ENCODE measurements at regions not wholly inside any gene's neighbourhood (a gene's known extent, or its start where the extent isn't known, plus 50 kb on each side); places are given as distances from the start of the nearest gene placed in this dataset.
A peak's percentile ranks its signal among the peaks of the same experiment; 100 is the strongest.
"Not testable (repeated sequence)": the region's sequence is repeated elsewhere in the genome, so short reads cannot be mapped to it uniquely, and the experiment has no call there.

GRCh38 chr9:102405218-102405867 is 589.8 kb upstream of the CYLC2 start:
- DNase-seq (ENCODE audit: low read depth in 3 of 3, low spot score in 2 of 3), result no peak

DNA sequence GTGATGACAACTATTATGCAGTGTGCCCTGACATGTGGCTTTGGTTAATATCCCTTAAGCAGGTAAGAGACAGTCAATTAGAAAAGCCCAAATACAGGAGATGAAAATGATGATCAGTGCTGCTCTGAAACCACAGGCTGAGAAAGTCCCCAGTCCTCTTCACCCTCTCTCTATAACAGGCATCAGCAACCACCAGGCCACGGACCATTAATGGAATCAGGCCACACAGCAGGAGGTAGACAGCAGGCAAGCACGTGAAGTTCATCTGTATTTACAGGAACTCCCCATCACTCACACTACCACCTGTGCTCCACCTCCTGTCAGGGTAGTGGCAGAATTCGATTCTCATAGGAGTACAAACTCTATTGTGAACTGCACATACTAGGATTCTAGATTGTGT is 591.6 kb upstream of the CYLC2 start:
- no peak for DNase-seq (ENCODE audit: low read depth in 3 of 3, low spot score in 2 of 3)

DNA sequence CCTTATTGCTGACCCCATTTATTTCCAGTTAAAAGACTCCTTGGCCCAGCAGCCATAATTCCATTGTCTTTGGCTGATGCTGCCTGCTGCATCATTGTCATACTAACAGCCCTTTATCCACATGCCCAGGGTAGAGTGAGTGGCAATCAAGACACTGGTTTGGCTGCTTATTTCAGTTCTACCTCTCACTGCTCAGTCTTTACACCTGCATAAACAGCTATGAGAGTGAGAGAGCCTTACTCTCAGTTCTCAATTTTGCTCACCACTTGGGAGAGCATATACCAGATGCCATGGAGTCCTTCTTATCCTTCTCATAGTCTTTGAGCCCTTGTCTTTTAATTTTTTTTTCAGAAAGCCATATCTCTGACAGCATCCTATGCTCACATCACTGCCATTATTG is 596.9 kb upstream of the CYLC2 start:
- DNase-seq (ENCODE audit: low read depth in 3 of 3, low spot score in 2 of 3), result no peak

- not testable (repeated sequence) for DNase-seq (ENCODE audit: low read depth in 3 of 3, low spot score in 2 of 3)
Observed at GRCh38 chr9:102385620-102386019, 609.5 kb upstream of the CYLC2 start.

GRCh38 chr9:102362470-102363132 is 624.2 kb upstream of the GRIN3A start:
- no peak for DNase-seq (ENCODE audit: low read depth in 3 of 3, low spot score in 2 of 3)

GRCh38 chr9:102360846-102361245 is 622.4 kb upstream of the GRIN3A start:
- DNase-seq (ENCODE audit: low read depth in 3 of 3, low spot score in 2 of 3), result no peak

- DNase-seq (ENCODE audit: low read depth in 3 of 3, low spot score in 2 of 3), result no peak
Observed at GRCh38 chr9:102355982-102356381, 617.5 kb upstream of the GRIN3A start.

DNA sequence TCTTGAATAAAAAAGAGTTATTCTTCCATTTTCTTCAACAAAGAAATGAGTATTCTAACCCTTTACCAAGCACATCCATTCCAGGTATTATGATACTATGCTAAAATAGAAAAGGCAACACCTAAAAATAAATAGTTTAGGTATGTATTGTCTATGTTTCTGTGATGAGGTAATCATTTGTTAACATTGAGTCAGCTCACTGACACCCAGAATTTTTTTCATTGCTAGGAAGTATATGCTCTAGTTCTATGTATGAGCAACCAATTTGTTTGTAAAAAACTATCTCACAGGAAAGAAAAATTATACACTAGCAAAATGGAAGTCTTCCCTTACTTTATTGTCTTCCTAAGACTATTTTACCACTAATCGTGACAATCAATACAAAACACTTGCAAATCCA is 615.6 kb upstream of the GRIN3A start:
- no peak for DNase-seq (ENCODE audit: low read depth in 3 of 3, low spot score in 2 of 3)

GRCh38 chr9:102337471-102337870 is 599.0 kb upstream of the GRIN3A start:
- DNase-seq (ENCODE audit: low read depth in 3 of 3, low spot score in 2 of 3), result not testable (repeated sequence)

DNA sequence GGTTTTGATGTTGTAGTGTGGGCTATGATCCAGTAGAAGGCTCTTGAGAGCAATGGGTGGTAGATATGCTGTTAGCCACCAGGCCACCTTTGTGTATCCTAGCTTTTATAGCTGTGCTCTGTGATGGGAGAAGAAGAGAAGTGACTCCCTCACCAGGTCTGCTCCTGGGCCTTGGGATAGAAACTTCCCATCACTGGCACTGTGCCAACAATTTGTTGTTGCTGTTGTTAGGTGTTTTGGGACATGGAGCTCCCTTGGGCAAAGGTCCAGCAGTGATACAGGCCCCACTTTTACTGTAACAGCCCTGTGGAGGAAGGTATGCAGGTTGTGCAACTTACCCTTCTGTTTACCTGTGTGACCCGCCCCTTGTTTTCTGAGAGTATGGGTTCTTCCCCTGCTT is 570.9 kb upstream of the GRIN3A start:
- DNase-seq (ENCODE audit: low read depth in 3 of 3, low spot score in 2 of 3), result no peak

DNA sequence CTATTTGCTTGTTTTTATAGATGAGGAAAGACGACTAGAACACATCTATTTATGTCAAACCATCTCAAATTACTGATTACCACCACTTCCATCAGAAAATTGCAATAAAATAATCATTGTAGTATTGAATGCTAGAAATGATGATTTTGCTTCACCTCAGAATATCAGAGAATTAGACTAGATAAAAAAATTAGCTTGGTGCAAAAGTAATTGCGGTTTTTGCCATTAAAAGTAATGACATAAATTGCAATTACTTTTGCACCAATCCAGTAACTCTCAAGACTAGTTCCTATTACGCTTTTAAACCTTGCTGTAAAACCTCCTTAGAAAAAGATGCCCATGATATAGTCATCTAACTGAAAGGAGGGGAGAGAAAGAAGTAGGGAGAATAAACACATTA is 556.7 kb upstream of the GRIN3A start:
- DNase-seq (ENCODE audit: low read depth in 3 of 3, low spot score in 2 of 3), result no peak

- DNase-seq (ENCODE audit: low read depth in 3 of 3, low spot score in 2 of 3), result no peak
Observed at GRCh38 chr9:102273952-102274351, 535.5 kb upstream of the GRIN3A start.

DNA sequence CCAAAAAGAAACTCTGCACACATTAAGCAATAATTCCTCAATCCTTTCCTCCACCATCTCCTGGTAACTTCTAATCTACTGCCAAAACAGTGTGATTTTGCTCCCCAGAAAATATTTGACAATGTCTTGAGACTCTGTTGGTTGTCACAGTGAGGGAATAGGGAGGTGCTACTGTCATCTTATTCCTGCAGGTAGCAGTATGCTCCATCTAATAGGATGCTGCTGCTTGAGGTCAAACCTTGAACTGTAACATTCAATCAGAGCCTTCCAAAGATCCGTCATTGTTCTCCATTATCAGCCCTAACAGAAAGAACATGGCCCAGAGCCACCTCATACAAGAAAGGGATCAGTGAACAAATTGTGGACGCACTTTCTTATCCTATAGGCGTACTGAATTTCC is 514.7 kb upstream of the GRIN3A start:
- DNase-seq (ENCODE audit: low read depth in 3 of 3, low spot score in 2 of 3), result no peak

- no peak for DNase-seq (ENCODE audit: low read depth in 3 of 3, low spot score in 2 of 3)
Observed at GRCh38 chr9:102244916-102245315, 506.5 kb upstream of the GRIN3A start.

DNA sequence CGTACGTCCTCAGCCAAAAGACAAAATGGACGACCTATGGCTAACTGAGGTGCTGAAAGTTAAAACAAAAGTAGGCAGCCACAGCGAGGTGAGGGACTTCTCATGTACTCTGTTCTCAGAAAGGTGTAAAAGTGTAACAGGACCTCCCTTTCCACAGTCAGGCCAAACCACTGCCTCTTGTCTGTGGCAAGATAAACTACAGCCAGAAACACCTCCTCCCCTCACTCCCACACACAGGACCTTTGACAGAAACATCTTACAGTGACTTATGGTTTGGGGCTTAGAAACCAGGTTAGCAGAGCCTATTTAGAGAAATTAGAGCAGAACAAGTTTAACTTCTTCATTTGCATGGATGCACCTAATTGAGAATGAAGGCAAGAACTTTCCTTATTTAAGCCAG is 499.1 kb upstream of the GRIN3A start:
- peak; percentile 36 to 59 (median 55) for DNase-seq (ENCODE audit: low read depth in 3 of 3, low spot score in 2 of 3)

- no peak for DNase-seq (ENCODE audit: low read depth in 3 of 3, low spot score in 2 of 3)
Observed at GRCh38 chr9:102237094-102237493, 498.6 kb upstream of the GRIN3A start.

- not testable (repeated sequence) for DNase-seq (ENCODE audit: low read depth in 3 of 3, low spot score in 2 of 3)
Observed at GRCh38 chr9:102227416-102227815, 489.0 kb upstream of the GRIN3A start.

DNA sequence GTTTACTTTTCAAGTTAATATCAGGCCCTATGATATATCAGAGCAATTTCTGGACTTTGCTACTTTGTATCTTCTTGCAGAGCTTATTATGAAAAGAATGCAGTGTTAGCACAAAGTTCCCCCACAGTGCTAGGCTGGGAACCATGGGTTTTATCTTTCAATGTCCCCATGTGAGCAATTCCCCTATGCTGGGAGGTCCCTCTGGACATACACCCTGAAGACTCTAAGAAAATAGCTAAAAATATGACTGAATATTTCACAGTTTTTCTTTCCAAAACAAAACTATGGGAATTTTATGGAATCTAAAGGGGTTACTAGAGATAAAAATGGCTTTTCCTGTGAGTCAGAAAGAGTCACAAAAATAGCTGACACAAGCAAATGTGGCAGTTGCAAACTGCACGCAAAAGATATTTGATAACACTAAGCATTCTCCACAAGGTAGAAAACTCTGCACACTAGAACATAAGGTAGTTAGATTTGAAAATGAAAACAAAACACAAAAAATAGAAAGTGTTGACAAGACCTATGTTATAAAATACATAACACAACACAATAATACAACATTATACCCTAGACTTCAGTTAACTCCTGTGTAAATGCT is 487.5 kb upstream of the GRIN3A start:
- no peak for DNase-seq (ENCODE audit: low read depth in 3 of 3, low spot score in 2 of 3)

GRCh38 chr9:102223320-102224136 is 485.1 kb upstream of the GRIN3A start:
- DNase-seq (ENCODE audit: low read depth in 3 of 3, low spot score in 2 of 3), result not testable (repeated sequence)

- no peak for DNase-seq (ENCODE audit: low read depth in 3 of 3, low spot score in 2 of 3)
Observed at GRCh38 chr9:102209176-102209575, 470.7 kb upstream of the GRIN3A start.

GRCh38 chr9:102206432-102206831 is 468.0 kb upstream of the GRIN3A start:
- DNase-seq (ENCODE audit: low read depth in 3 of 3, low spot score in 2 of 3), result no peak
